ENCODE measurements at regions not wholly inside any gene's neighbourhood (a gene's known extent, or its start where the extent isn't known, plus 50 kb on each side); places are given as distances from the start of the nearest gene placed in this dataset.

DNA sequence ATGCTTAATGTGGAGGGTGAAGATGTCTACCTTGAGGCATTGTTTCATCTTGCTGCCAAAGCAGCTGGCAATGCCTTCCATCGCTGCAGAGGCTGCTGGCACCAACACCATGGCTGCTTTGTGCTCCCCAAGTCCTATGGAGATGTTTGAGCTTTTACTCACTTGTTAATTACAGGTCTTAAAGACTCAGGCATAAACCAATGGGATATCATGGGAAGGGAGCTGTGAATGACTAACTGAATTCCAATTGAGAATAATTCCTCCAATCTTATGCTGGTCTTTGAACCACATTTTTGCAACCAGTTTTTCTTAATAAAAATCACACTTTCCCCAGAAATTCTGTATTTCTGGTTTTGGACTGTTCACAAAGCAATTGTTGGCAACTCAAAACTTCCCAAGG lies 762.0 kb downstream of the GBE1 start:
- 80 to 85% (median 85%) methylated on average over 1 of the region's 1 CpG for WGBS, 3 donors

DNA sequence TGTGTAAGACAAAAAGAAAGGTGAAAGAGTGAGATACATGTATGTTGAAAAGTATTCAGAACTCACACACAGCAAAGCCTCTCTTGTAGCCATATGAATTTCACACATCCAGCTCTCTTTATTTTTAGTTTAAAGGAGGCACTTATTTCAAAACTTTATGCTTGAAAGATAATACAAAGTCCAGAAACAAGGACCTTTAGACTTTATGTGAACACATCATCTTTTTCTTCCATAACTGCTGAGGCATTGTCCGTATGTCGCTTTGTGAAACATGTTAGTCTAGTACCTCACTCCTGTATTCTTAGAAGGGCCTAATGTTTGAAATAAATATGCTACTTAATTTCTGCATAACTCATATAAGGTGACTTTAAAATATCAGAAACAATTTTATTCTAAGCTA lies 763.4 kb downstream of the GBE1 start:
- WGBS, 3 donors = 92 to 94% (median 94%) methylated on average over 2 of the region's 2 CpGs
- no peak overlapping the region for H3K4me3 ChIP-seq
- no peak for DNase-seq
- intact Hi-C loops (cut with DNase I) = no loop called here
- H3K36me3 ChIP-seq = no peaks in the 10 kb centered on the region
- H3K27ac ChIP-seq = no peak overlapping the region
- no peaks in the 10 kb centered on the region for H3K9me3 ChIP-seq
- H3K4me1 ChIP-seq (ENCODE audit: insufficient read depth) = no peaks in the 10 kb centered on the region
- H3K27me3 ChIP-seq = no peaks in the 10 kb centered on the region
- TF ChIP-seq EP300 (IDR thresholded peaks at IDR 0.05) (no peak), POLR2A (IDR thresholded peaks at IDR 0.05) (no peak)
- TF ChIP-seq, protein P1, sequence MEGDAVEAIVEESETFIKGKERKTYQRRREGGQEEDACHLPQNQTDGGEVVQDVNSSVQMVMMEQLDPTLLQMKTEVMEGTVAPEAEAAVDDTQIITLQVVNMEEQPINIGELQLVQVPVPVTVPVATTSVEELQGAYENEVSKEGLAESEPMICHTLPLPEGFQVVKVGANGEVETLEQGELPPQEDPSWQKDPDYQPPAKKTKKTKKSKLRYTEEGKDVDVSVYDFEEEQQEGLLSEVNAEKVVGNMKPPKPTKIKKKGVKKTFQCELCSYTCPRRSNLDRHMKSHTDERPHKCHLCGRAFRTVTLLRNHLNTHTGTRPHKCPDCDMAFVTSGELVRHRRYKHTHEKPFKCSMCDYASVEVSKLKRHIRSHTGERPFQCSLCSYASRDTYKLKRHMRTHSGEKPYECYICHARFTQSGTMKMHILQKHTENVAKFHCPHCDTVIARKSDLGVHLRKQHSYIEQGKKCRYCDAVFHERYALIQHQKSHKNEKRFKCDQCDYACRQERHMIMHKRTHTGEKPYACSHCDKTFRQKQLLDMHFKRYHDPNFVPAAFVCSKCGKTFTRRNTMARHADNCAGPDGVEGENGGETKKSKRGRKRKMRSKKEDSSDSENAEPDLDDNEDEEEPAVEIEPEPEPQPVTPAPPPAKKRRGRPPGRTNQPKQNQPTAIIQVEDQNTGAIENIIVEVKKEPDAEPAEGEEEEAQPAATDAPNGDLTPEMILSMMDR (IDR thresholded peaks at IDR 0.05) = no peak

More for the DNA sequence above, 762.0 kb downstream of the GBE1 start:
- Histone ChIP-seq H3K36me3 (no peaks in the 10 kb centered on the region), H3K27ac (no peak overlapping the region), H3K9me3 (no peaks in the 10 kb centered on the region), H3K4me3 (no peak overlapping the region), H3K27me3 (no peaks in the 10 kb centered on the region), H3K4me1 (ENCODE audit: insufficient read depth) (no peaks in the 10 kb centered on the region)
- no peak for DNase-seq
- no peak for TF ChIP-seq POLR2A (IDR thresholded peaks at IDR 0.05)
- TF ChIP-seq, protein P1 (IDR thresholded peaks at IDR 0.05) = no peak
- intact Hi-C loops (cut with DNase I) = no loop called here

DNA sequence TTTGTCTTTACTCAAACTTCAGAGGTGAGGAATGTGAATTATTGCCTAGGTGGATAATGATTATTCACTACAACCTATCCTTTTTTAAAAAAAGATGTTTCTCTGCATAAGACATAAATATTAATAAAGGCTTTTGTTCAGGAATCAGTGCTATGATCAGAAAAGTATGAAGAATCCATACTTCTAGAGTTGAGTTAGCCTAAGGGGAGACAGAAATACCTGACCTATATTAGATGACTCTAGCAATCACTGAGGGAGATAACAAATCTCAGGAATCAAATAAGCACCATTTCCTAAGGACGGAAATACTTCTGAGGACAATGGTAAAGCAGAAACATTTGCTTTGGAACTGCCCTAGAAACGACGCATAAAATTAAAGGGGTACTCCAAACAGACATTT lies 763.8 kb downstream of the GBE1 start:
- Histone ChIP-seq H3K4me3 (no peak overlapping the region), H3K27ac (no peak overlapping the region), H3K27me3 (no peaks in the 10 kb centered on the region), H3K36me3 (no peaks in the 10 kb centered on the region), H3K4me1 (ENCODE audit: insufficient read depth) (no peaks in the 10 kb centered on the region), H3K9me3 (no peaks in the 10 kb centered on the region)
- DNase-seq = no peak
- intact Hi-C loops (cut with DNase I) = no loop called here
- 77 to 81% (median 80%) methylated on average over 3 of the region's 3 CpGs for WGBS, 3 donors
- no peak for TF ChIP-seq EP300 (IDR thresholded peaks at IDR 0.05)

DNA sequence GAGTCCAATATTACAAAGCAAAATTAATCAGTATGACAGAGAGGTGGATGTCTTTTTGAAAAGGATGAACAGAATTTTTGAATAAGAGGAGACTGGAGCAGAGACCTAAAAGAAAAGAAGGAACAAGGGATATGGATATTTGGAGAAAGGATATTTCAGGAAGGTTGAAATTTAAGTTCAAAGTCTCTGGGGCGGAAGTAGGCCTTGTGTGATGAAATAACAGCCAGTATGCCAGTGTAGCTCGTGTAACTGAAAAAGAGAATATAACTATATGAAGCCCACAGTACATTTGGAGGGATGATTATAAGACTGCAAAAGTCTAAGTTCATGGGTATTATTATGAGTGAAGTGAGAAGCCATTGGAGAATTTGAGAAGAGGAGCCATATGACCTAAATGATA lies 766.7 kb downstream of the GBE1 start:
- Histone ChIP-seq H3K4me1 (ENCODE audit: insufficient read depth) (no peaks in the 10 kb centered on the region), H3K27me3 (no peaks in the 10 kb centered on the region), H3K36me3 (no peaks in the 10 kb centered on the region), H3K27ac (no peak overlapping the region), H3K9me3 (no peaks in the 10 kb centered on the region), H3K4me3 (no peak overlapping the region)
- 88 to 91% (median 89%) methylated on average over 2 of the region's 2 CpGs for WGBS, 3 donors
- intact Hi-C loops (cut with DNase I) = no loop called here
- TF ChIP-seq POLR2A (IDR thresholded peaks at IDR 0.05) = no peak
- TF ChIP-seq, protein P1 (IDR thresholded peaks at IDR 0.05) = no peak
- TF ChIP-seq EP300 (IDR thresholded peaks at IDR 0.05) = no peak
- no peak for DNase-seq

DNA sequence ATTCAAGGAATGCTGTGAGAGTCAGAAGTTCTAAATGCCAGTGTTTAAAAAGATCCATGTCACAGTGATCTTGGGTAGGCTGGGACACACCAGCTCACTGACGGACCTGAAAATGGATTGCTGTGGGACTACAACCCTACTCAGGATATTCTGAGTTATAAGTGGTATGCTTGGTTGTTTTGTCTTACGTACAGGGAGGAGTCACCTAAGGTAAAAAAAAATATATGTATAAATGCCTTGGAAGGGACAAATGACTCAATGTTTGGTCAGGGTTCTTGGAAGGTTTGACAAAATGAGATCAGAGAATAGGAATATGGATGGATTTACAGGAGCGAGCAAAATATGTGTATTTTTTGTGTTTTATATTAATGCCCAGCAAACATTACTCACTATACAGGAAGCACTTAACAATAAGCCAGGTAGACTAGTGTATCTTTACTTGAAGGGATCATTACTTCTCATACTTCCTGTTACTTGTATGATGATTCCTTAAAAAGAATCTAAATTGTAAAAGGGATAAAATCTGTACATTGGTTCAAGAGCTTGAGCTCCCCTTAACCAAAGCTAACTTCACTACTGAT lies 767.3 kb downstream of the GBE1 start:
- Histone ChIP-seq H3K27me3 (no peaks in the 10 kb centered on the region), H3K9me3 (no peaks in the 10 kb centered on the region), H3K4me1 (ENCODE audit: insufficient read depth) (no peaks in the 10 kb centered on the region), H3K4me3 (no peak overlapping the region), H3K36me3 (no peaks in the 10 kb centered on the region), H3K27ac (no peak overlapping the region)
- no peak for DNase-seq
- intact Hi-C loops (cut with DNase I) = no loop called here
- TF ChIP-seq POLR2A (IDR thresholded peaks at IDR 0.05) = no peak
- TF ChIP-seq EP300 (IDR thresholded peaks at IDR 0.05) = no peak
- TF ChIP-seq, protein P1 (IDR thresholded peaks at IDR 0.05) = no peak
- WGBS, 3 donors = 87 to 88% (median 88%) methylated on average over 3 of the region's 3 CpGs

All from ovary (tissue), 7 donors.